MV-4-11 (cell line): ENCODE measurements at regions not wholly inside any gene's neighbourhood (a gene's known extent, or its start where the extent isn't known, plus 50 kb on each side); places are given as distances from the start of the nearest gene placed in this dataset.
A peak's percentile ranks its signal among the peaks of the same experiment; 100 is the strongest.

Experiments used
- DNase-seq: peaks from one replicate; lab custom pipeline; 2025; lab: John Stamatoyannopoulos, UW

- no peak for DNase-seq
These were observed 252.6 kb upstream of the TSHZ3 start for GRCh38 chr19:31601855-31602254.

GRCh38 chr19:31602548-31602947, 253.3 kb upstream of the TSHZ3 start:
- no peak for DNase-seq

GRCh38 chr19:31604493-31605040, 255.3 kb upstream of the TSHZ3 start:
- no peak for DNase-seq

GRCh38 chr19:31610018-31610417, 260.8 kb upstream of the TSHZ3 start:
- DNase-seq, result peak; percentile 23

- no peak for DNase-seq
These were observed 262.0 kb upstream of the TSHZ3 start for GRCh38 chr19:31611046-31611877.

- DNase-seq, result no peak
These were observed 263.6 kb upstream of the TSHZ3 start for GRCh38 chr19:31612873-31613272.

- no peak for DNase-seq
These were observed 264.5 kb upstream of the TSHZ3 start for GRCh38 chr19:31613683-31614219.

GRCh38 chr19:31616031-31616430, 266.8 kb upstream of the TSHZ3 start:
- no peak for DNase-seq

GRCh38 chr19:31617010-31617585, 267.9 kb upstream of the TSHZ3 start:
- DNase-seq, result no peak

- no peak for DNase-seq
These were observed 275.8 kb upstream of the TSHZ3 start for GRCh38 chr19:31625056-31625455.

GRCh38 chr19:31625575-31625974, 276.3 kb upstream of the TSHZ3 start:
- no peak for DNase-seq

GRCh38 chr19:31626941-31627340, 277.7 kb upstream of the TSHZ3 start:
- DNase-seq, result no peak

GRCh38 chr19:31627620-31628365, 278.6 kb upstream of the TSHZ3 start:
- no peak for DNase-seq

- no peak for DNase-seq
These were observed 280.5 kb upstream of the TSHZ3 start for GRCh38 chr19:31629579-31630363.

- DNase-seq, result no peak
These were observed 283.8 kb upstream of the TSHZ3 start for GRCh38 chr19:31633014-31633413.

GRCh38 chr19:31639306-31639705, 290.1 kb upstream of the TSHZ3 start:
- DNase-seq, result peak; percentile 6

- DNase-seq, result peak; percentile 36
These were observed 292.4 kb upstream of the TSHZ3 start for GRCh38 chr19:31641591-31641990.

GRCh38 chr19:31648347-31648746, 299.1 kb upstream of the TSHZ3 start:
- DNase-seq, result no peak

- DNase-seq, result no peak
These were observed 307.3 kb upstream of the TSHZ3 start for GRCh38 chr19:31656507-31656906.

- no peak for DNase-seq
These were observed 310.0 kb upstream of the TSHZ3 start for GRCh38 chr19:31658993-31659896.

GRCh38 chr19:31659897-31660210, 310.6 kb upstream of the TSHZ3 start:
- DNase-seq, result no peak
